ENCODE measurements at regions not wholly inside any gene's neighbourhood (a gene's known extent, or its start where the extent isn't known, plus 50 kb on each side); places are given as distances from the start of the nearest gene placed in this dataset.

DNA sequence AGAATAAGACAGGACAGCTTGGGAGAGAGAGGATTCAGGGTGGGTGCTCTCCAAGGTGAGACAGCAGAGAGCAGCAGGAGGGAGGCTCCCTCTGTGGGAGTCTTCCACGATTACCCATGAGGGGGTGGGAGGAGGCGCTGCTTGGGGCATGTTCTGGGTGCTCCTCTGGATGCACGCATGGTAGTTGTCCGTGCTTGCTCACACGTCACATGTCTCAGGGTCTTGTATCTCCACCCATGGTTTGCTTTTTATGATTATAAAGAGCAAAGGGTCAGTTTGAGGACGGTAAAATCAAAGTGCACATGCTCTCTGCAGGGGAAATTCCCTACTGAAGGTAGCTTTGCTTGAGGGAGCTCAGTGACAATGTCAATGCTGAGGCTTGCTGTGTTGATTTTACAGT is 338.4 kb downstream of the THBS2 start:
- TF ChIP-seq, protein P1, sequence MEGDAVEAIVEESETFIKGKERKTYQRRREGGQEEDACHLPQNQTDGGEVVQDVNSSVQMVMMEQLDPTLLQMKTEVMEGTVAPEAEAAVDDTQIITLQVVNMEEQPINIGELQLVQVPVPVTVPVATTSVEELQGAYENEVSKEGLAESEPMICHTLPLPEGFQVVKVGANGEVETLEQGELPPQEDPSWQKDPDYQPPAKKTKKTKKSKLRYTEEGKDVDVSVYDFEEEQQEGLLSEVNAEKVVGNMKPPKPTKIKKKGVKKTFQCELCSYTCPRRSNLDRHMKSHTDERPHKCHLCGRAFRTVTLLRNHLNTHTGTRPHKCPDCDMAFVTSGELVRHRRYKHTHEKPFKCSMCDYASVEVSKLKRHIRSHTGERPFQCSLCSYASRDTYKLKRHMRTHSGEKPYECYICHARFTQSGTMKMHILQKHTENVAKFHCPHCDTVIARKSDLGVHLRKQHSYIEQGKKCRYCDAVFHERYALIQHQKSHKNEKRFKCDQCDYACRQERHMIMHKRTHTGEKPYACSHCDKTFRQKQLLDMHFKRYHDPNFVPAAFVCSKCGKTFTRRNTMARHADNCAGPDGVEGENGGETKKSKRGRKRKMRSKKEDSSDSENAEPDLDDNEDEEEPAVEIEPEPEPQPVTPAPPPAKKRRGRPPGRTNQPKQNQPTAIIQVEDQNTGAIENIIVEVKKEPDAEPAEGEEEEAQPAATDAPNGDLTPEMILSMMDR (IDR thresholded peaks at IDR 0.05) = no peak
- no peak for TF ChIP-seq POLR2A (IDR thresholded peaks at IDR 0.05)
- no peak for TF ChIP-seq POLR2AphosphoS5 (IDR thresholded peaks at IDR 0.05)
